GM23338 (cell line): ENCODE measurements at regions not wholly inside any gene's neighbourhood (a gene's known extent, or its start where the extent isn't known, plus 50 kb on each side); places are given as distances from the start of the nearest gene placed in this dataset.

Source experiments
- ATAC-seq: fragments of 200-7000 bp; cut with Tn5 transposase; 3 replicates; pipeline ENCODE4 v1.9.1; 2020
- DNase-seq: peaks from one replicate; pipeline ENCODE4 v3.0.0-alpha.2; 2015; ENCODE audit warnings: low spot score
- H2AFZ ChIP-seq: fragments of 200-600 bp; sonication (generic); 2 replicates; pipeline ENCODE4 v1.8.0; 2016; ENCODE audit warnings: antibody characterized with exemption, mild to moderate bottlenecking, moderate library complexity
- H3F3A ChIP-seq: fragments of 200-600 bp; sonication (generic); replicated peaks from 2 replicates; pipeline ENCODE4 v1.8.0; 2017; ENCODE audit warnings: antibody characterized with exemption, mixed run types, low read depth
- H3K27ac ChIP-seq: fragments of 200-600 bp; sonication (generic); 2 replicates; pipeline ENCODE4 v1.6.1; 2016; ENCODE audit warnings: low read depth
- H3K27me3 ChIP-seq: fragments of 200-600 bp; sonication (generic); 2 replicates; pipeline ENCODE4 v1.8.0; 2016; ENCODE audit warnings: mild to moderate bottlenecking, mixed run types, moderate library complexity; ENCODE audit not compliant: insufficient read depth
- H3K36me3 ChIP-seq: fragments of 200-600 bp; sonication (generic); 2 replicates; pipeline ENCODE4 v1.8.0; 2016; ENCODE audit warnings: mild to moderate bottlenecking; ENCODE audit not compliant: insufficient read depth
- H3K4me1 ChIP-seq: fragments of 200-600 bp; sonication (generic); 2 replicates; pipeline ENCODE4 v1.8.0; 2016; ENCODE audit warnings: mild to moderate bottlenecking, moderate library complexity; ENCODE audit not compliant: insufficient read depth
- H3K4me2 ChIP-seq: fragments of 200-600 bp; sonication (generic); 2 replicates; pipeline ENCODE4 v1.7.1; 2017; ENCODE audit warnings: mixed run types
- H3K4me3 ChIP-seq: fragments of 200-600 bp; sonication (generic); 2 replicates; pipeline ENCODE4 v1.6.1; 2016; ENCODE audit warnings: mixed run types
- H3K79me2 ChIP-seq: fragments of 200-600 bp; sonication (generic); replicated peaks from 2 replicates; pipeline ENCODE4 v1.8.0; 2017; ENCODE audit warnings: mild to moderate bottlenecking; ENCODE audit not compliant: insufficient read depth
- H3K9me2 ChIP-seq: fragments of 200-600 bp; sonication (generic); 2 replicates; pipeline ENCODE4 v1.8.0; 2017; ENCODE audit not compliant: insufficient read depth
- H4K20me1 ChIP-seq: fragments of 200-600 bp; sonication (generic); replicated peaks from 2 replicates; pipeline ENCODE4 v1.8.0; 2017; ENCODE audit warnings: mild to moderate bottlenecking; ENCODE audit not compliant: insufficient read depth
- H3K27ac Mint-ChIP-seq: 2 replicates; pipeline ENCODE4 v1.8.0; 2020; ENCODE audit warnings: inconsistent platforms, mild to moderate bottlenecking, moderate library complexity, mixed read lengths
- H3K27me3 Mint-ChIP-seq: 3 replicates; pipeline ENCODE4 v1.8.0; 2022; ENCODE audit warnings: low read depth, mild to moderate bottlenecking, moderate library complexity, mixed read lengths, inconsistent platforms; ENCODE audit not compliant: insufficient read depth, poor library complexity
- H3K36me3 Mint-ChIP-seq: 3 replicates; pipeline ENCODE4 v1.8.0; 2021; ENCODE audit warnings: low read depth, mild to moderate bottlenecking, inconsistent platforms, moderate library complexity, mixed read lengths
- H3K4me1 Mint-ChIP-seq: 3 replicates; pipeline ENCODE4 v1.8.0; 2020; ENCODE audit warnings: mild to moderate bottlenecking, inconsistent platforms, mixed read lengths
- H3K4me3 Mint-ChIP-seq: 3 replicates; pipeline ENCODE4 v1.8.0; 2021; ENCODE audit warnings: moderate library complexity, mild to moderate bottlenecking, inconsistent platforms, mixed read lengths
- H3K9me3 Mint-ChIP-seq: 3 replicates; pipeline ENCODE4 v1.8.0; 2020; ENCODE audit warnings: moderate library complexity, mild to moderate bottlenecking, inconsistent platforms, mixed read lengths
- CREB1 ChIP-seq: fragments of 250-450 bp; sonication (Bioruptor Pico); IDR thresholded peaks from 2 replicates; pipeline ENCODE4 v1.5.0; 2020; ENCODE audit warnings: low read depth, mild to moderate bottlenecking, moderate library complexity
- CTCF ChIP-seq, 2 experiments: fragments of 200-600 bp in 1 of 2; sonication (generic) in 1 of 2; conservative IDR thresholded peaks; 2 replicates each; pipeline versions ENCODE4 v1.5.1 to v1.6.1; 2016 to 2017; ENCODE audit warnings: antibody characterized with exemption in 2 of 2, low read depth in 2 of 2, mild to moderate bottlenecking in 2 of 2, moderate library complexity in 1 of 2
- ETS1 ChIP-seq: IDR thresholded peaks from 2 replicates; pipeline ENCODE4 v1.6.1; 2016; ENCODE audit warnings: antibody characterized with exemption
- EZH2phosphoT487 ChIP-seq: fragments of 200-600 bp; sonication (generic); IDR thresholded peaks from one replicate; pipeline ENCODE4 v1.8.1; 2018; ENCODE audit warnings: antibody characterized with exemption; ENCODE audit not compliant: unreplicated experiment
- NANOG ChIP-seq: IDR thresholded peaks from 2 replicates; pipeline ENCODE4 v1.6.1; 2016; ENCODE audit warnings: antibody characterized with exemption, borderline replicate concordance
- POLR2AphosphoS5 ChIP-seq: IDR thresholded peaks from 2 replicates; pipeline ENCODE4 v1.6.1; 2016; ENCODE audit warnings: antibody characterized with exemption, low read depth
- REST ChIP-seq: IDR thresholded peaks from one replicate; pipeline ENCODE4 v1.6.1; 2018; ENCODE audit warnings: antibody characterized with exemption; ENCODE audit not compliant: unreplicated experiment
- STAT1 ChIP-seq: IDR thresholded peaks from one replicate; pipeline ENCODE4 v1.6.1; 2016; ENCODE audit warnings: antibody characterized with exemption; ENCODE audit not compliant: unreplicated experiment
- ZNF114 ChIP-seq: fragments of 250-450 bp; sonication (Bioruptor Pico); IDR thresholded peaks from 2 replicates; pipeline ENCODE4 v1.5.0; 2020; ENCODE audit warnings: mild to moderate bottlenecking, moderate library complexity
- ZNF331 ChIP-seq: fragments of 250-450 bp; sonication (Bioruptor Pico); IDR thresholded peaks from 2 replicates; pipeline ENCODE4 v1.5.0; 2020; ENCODE audit warnings: low read depth, mild to moderate bottlenecking, moderate library complexity
- ZNF462 ChIP-seq: fragments of 250-450 bp; sonication (Bioruptor Pico); IDR thresholded peaks from 2 replicates; pipeline ENCODE4 v1.5.0; 2020; ENCODE audit warnings: mild to moderate bottlenecking, moderate library complexity

- no peaks in the 10 kb centered on the region for H3F3A ChIP-seq
- peaks cover 5% of the 10 kb centered on the region; the same call in 1 of the 2 replicates for H3K4me1 ChIP-seq
- no peaks in the 10 kb centered on the region for H3K9me3 Mint-ChIP-seq
- H2AFZ ChIP-seq = no peak overlapping the region
- H3K27me3 ChIP-seq = no peaks in the 10 kb centered on the region
- no peaks in the 10 kb centered on the region; the same call in 2 of the 3 replicates for H3K36me3 Mint-ChIP-seq
- H3K27ac Mint-ChIP-seq = no peak overlapping the region
- H3K36me3 ChIP-seq = no peaks in the 10 kb centered on the region
- H4K20me1 ChIP-seq = no peaks in the 10 kb centered on the region
- TF ChIP-seq EZH2phosphoT487 (no peak), ZNF331 (CRISPR knock-in tag) (no peak), ZNF114 (CRISPR knock-in tag) (no peak), CTCF (conservative IDR thresholded peaks at IDR 0.05; ENCODE audit: low read depth in 2 of 2) (no peak), POLR2AphosphoS5 (no peak), CREB1 (CRISPR knock-in tag) (no peak), NANOG (no peak), REST (no peak), STAT1 (no peak), ETS1 (no peak), ZNF462 (no peak)
- no peak overlapping the region for H3K4me3 Mint-ChIP-seq
- peaks cover 9% of the 10 kb centered on the region for H3K27me3 Mint-ChIP-seq
- no peak for DNase-seq
- H3K27ac ChIP-seq = no peak overlapping the region
- H3K4me3 ChIP-seq = no peak overlapping the region
- no peaks in the 10 kb centered on the region for H3K79me2 ChIP-seq
- peaks cover 13% of the 10 kb centered on the region for H3K4me1 Mint-ChIP-seq
- no peak for ATAC-seq
- no peak overlapping the region for H3K4me2 ChIP-seq
- H3K9me2 ChIP-seq = no peaks in the 10 kb centered on the region
These were observed 128.5 kb downstream of the ZNF281 start for GRCh38 chr1:200281201-200281835.
